Peyer's patch (tissue), 4 donors: ENCODE measurements at regions not wholly inside any gene's neighbourhood (a gene's known extent, or its start where the extent isn't known, plus 50 kb on each side); places are given as distances from the start of the nearest gene placed in this dataset.
"Not testable (repeated sequence)": the region's sequence is repeated elsewhere in the genome, so short reads cannot be mapped to it uniquely, and the experiment has no call there.

Experiments used
- DNase-seq, 3 donors: peaks; one replicate each; pipeline ENCODE4 v3.0.0-alpha.2; 2017 to 2019
- H3K27ac ChIP-seq, 4 donors: fragments of 200-600 bp; sonication (generic); one replicate each; pipeline ENCODE4 v1.5.1; 2016 to 2019
- H3K27me3 ChIP-seq, 2 donors: fragments of 200-600 bp; sonication (generic); one replicate each; pipeline ENCODE4 v1.5.1; 2019
- H3K36me3 ChIP-seq, 3 donors: fragments of 200-600 bp; sonication (generic); one replicate each; pipeline ENCODE4 v1.5.1; 2016 to 2019
- H3K4me1 ChIP-seq, 4 donors: fragments of 200-600 bp; sonication (generic); one replicate each; pipeline ENCODE4 v1.5.1; 2016 to 2019
- H3K4me3 ChIP-seq, 4 donors: fragments of 200-600 bp; sonication (generic); 1 replicate in 3 of 4; 2 replicates in 1 of 4; pipeline ENCODE4 v1.5.1; 2016 to 2019; ENCODE audit warnings: mild to moderate bottlenecking in 1 of 4
- H3K9me3 ChIP-seq, 4 donors: fragments of 200-600 bp; sonication (generic); one replicate each; pipeline ENCODE4 v1.5.1; 2016 to 2019; ENCODE audit warnings: mild to moderate bottlenecking in 1 of 4
- CTCF ChIP-seq, 6 experiments: fragments of 450-650 bp in 4 of 6; fragments of 200-600 bp in 2 of 6; sonication (generic) in 1 of 6; IDR thresholded peaks; one replicate each; pipeline ENCODE4 v1.5.1; 2017 to 2019; ENCODE audit warnings: antibody characterized with exemption in 6 of 6, mild to moderate bottlenecking in 3 of 6, moderate library complexity in 1 of 6
- POLR2A ChIP-seq, 2 donors: fragments of 450-650 bp; IDR thresholded peaks; one replicate each; pipeline ENCODE4 v1.5.1; 2017; ENCODE audit warnings: antibody characterized with exemption in 2 of 2, mild to moderate bottlenecking in 2 of 2, moderate library complexity in 2 of 2

DNA sequence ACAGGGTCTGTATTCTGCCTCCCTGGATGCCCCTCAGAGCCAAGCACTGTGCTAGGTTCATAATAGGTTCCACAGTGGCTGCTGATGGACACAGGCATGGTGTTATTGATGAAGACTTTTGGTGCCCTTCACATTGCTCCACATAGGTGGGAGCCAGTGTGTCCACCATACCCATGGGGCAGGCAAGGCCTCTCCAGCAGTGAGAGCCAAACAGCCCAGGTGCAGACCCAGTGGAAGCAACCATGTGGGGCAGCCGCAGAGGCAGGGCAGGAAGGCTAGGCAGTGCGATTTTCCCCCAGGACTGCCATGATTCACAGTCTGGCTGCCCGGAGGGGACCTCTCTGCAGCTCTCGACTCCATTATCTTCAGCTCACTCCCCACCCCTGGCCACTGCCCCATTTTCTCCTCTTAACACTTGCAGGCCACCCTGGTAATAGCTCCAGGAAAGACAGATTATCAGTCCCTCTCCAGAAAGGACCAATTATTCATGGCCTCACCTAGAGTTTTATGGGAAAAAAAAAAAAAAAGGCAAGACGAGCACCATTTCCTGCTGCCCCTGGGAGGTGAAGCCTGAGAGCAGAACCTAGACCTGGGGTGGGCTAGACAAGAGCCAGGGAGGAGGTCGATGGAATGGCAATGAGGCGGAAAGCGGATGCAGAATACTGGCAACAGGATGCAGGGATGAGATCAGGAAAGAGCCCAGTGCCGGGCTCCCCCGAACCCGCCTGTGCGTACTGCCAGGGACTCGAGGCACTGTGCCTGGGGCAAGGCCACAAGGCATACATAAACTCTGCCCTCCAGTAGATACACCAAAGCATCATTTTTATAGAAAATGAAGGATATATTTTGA is 343.0 kb upstream of the NCAM1 start:
- Histone ChIP-seq H3K27me3 (no peaks in the 10 kb centered on the region), H3K27ac (no peak overlapping the region), H3K36me3 (no peaks in the 10 kb centered on the region), H3K4me3 (no peak overlapping the region), H3K9me3 (no peaks in the 10 kb centered on the region), H3K4me1 (peaks cover 0 to 3% (median 0%) of the 10 kb centered on the region in 4 donors)
- no peak for DNase-seq
- TF ChIP-seq POLR2A (IDR thresholded peaks at IDR 0.05), result no peak

- DNase-seq, result no peak
- Histone ChIP-seq H3K27ac (no peak overlapping the region), H3K36me3 (no peaks in the 10 kb centered on the region), H3K27me3 (no peaks in the 10 kb centered on the region), H3K9me3 (no peaks in the 10 kb centered on the region), H3K4me3 (no peak overlapping the region), H3K4me1 (no peaks in the 10 kb centered on the region)
- TF ChIP-seq CTCF (IDR thresholded peaks at IDR 0.05) (no peak), POLR2A (IDR thresholded peaks at IDR 0.05) (no peak)
Measured at GRCh38 chr11:112619106-112619505, 342.1 kb upstream of the NCAM1 start.

GRCh38 chr11:112620621-112621394 is 340.4 kb upstream of the NCAM1 start:
- DNase-seq, result no peak
- no peaks in the 10 kb centered on the region for H3K4me1 ChIP-seq
- H3K9me3 ChIP-seq, result no peaks in the 10 kb centered on the region
- H3K27ac ChIP-seq, result no peak overlapping the region
- H3K4me3 ChIP-seq, result no peak overlapping the region
- no peaks in the 10 kb centered on the region for H3K27me3 ChIP-seq
- H3K36me3 ChIP-seq, result no peaks in the 10 kb centered on the region
- TF ChIP-seq POLR2A (IDR thresholded peaks at IDR 0.05), result no peak
- TF ChIP-seq CTCF (IDR thresholded peaks at IDR 0.05), result no peak

- Histone ChIP-seq H3K9me3 (no peaks in the 10 kb centered on the region), H3K36me3 (no peaks in the 10 kb centered on the region), H3K4me3 (no peak overlapping the region), H3K27me3 (no peaks in the 10 kb centered on the region), H3K4me1 (no peaks in the 10 kb centered on the region), H3K27ac (no peak overlapping the region)
- TF ChIP-seq POLR2A (IDR thresholded peaks at IDR 0.05) (no peak), CTCF (IDR thresholded peaks at IDR 0.05) (no peak)
- DNase-seq, result no peak
Measured at GRCh38 chr11:112623057-112623456, 338.2 kb upstream of the NCAM1 start.

DNA sequence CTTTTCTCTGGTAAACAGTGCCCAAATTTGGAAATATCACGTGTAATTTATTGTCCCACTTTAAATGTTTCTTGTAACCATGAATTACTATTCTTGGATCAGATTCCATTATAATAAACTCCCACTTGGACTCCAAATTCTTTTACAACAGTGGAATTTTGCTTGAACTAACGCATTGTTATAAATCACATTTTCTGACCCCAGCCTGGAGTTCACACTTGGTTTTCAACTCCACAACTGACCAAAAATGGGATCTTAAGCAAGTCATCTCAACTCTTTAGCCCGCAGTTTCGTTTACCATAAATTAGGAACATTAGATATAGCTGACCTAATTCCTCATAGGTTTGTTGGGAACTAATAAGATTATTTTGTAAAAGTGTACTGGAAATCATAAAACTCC is 336.8 kb upstream of the NCAM1 start:
- Histone ChIP-seq H3K36me3 (no peaks in the 10 kb centered on the region), H3K27ac (no peak overlapping the region), H3K4me1 (no peaks in the 10 kb centered on the region), H3K4me3 (no peak overlapping the region), H3K27me3 (no peaks in the 10 kb centered on the region), H3K9me3 (no peaks in the 10 kb centered on the region)
- TF ChIP-seq POLR2A (IDR thresholded peaks at IDR 0.05) (no peak), CTCF (IDR thresholded peaks at IDR 0.05) (no peak)
- DNase-seq, result no peak

DNA sequence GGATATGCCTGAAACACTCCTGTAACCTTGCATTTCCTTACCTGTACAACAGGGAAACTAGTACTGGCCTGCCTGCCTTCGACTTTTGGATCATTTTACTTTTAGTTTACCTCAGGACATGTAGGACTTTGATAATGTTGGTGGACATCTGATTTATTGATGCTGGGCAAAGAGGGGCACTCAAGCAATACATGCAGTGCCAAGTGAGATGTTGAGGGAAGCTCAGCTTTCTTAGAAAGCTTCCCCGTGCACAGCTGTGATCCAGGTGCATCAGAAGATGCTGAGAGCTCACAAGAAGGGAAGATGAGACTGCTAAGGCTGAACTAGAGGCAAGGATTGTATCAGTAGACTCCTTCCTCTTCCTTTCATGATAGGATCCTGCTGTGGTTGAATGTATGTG is 336.2 kb upstream of the NCAM1 start:
- H3K9me3 ChIP-seq, H3K4me1 ChIP-seq, DNase-seq, H3K4me3 ChIP-seq, H3K27me3 ChIP-seq, H3K36me3 ChIP-seq, H3K27ac ChIP-seq: not testable (repeated sequence)
